ENCODE measurements at regions not wholly inside any gene's neighbourhood (a gene's known extent, or its start where the extent isn't known, plus 50 kb on each side); places are given as distances from the start of the nearest gene placed in this dataset.

DNA sequence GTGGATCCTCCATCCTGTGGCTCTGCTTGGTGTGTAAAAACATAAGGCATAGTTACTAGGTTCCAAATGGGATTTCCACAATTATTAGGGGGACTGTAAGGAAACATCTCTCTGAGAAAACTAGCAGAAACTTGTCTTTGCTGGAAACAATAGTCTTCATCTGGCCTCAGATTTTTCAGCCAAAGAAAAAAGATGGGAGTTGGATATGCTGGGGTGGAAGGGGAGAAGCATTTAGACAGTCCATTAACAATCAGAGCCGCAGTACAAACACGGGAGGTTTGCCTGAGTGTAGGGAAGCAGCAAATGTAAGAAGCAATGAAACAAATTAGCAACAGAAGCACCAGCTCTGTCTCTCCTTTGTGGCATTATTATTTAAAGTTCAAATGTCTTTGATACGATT, 402.7 kb upstream of the ZNF608 start:
- TF ChIP-seq, protein P1, sequence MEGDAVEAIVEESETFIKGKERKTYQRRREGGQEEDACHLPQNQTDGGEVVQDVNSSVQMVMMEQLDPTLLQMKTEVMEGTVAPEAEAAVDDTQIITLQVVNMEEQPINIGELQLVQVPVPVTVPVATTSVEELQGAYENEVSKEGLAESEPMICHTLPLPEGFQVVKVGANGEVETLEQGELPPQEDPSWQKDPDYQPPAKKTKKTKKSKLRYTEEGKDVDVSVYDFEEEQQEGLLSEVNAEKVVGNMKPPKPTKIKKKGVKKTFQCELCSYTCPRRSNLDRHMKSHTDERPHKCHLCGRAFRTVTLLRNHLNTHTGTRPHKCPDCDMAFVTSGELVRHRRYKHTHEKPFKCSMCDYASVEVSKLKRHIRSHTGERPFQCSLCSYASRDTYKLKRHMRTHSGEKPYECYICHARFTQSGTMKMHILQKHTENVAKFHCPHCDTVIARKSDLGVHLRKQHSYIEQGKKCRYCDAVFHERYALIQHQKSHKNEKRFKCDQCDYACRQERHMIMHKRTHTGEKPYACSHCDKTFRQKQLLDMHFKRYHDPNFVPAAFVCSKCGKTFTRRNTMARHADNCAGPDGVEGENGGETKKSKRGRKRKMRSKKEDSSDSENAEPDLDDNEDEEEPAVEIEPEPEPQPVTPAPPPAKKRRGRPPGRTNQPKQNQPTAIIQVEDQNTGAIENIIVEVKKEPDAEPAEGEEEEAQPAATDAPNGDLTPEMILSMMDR (IDR thresholded peaks at IDR 0.05; ENCODE audit: extremely low read depth in 1 of 2, insufficient read depth in 1 of 2, low read depth in 1 of 2, low read length in 2 of 2): no peak
- TF ChIP-seq GATA2 (IDR thresholded peaks at IDR 0.05; ENCODE audit: insufficient read depth, insufficient read length, low read depth, low read length) (no peak), EZH2 (IDR thresholded peaks at IDR 0.05; ENCODE audit: borderline replicate concordance, low read depth, low read length, severe bottlenecking) (no peak), JUN (IDR thresholded peaks at IDR 0.05; ENCODE audit: borderline replicate concordance, insufficient read depth, insufficient read length, low read depth) (no peak), MYC (IDR thresholded peaks at IDR 0.05; ENCODE audit: low read depth, low read length) (no peak), POLR2A (IDR thresholded peaks at IDR 0.05; ENCODE audit: low read depth, low read length) (no peak), POLR2AphosphoS5 (IDR thresholded peaks at IDR 0.05; ENCODE audit: insufficient read depth, low read depth, low read length) (no peak)
- TF ChIP-seq, protein P2, sequence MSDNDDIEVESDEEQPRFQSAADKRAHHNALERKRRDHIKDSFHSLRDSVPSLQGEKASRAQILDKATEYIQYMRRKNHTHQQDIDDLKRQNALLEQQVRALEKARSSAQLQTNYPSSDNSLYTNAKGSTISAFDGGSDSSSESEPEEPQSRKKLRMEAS (IDR thresholded peaks at IDR 0.05; ENCODE audit: insufficient read depth, insufficient read length): no peak
- Histone ChIP-seq H3K4me2 (ENCODE audit: insufficient read depth, low read length) (no peak overlapping the region), H3K9ac (replicated peaks; ENCODE audit: extremely low read depth, insufficient read depth, low read length) (no peak overlapping the region), H3K27me3 (ENCODE audit: control insufficient read depth in 2 of 2, insufficient read depth in 2 of 2, low read length in 2 of 2) (no peaks in the 10 kb centered on the region), H3K9me1 (replicated peaks; ENCODE audit: control insufficient read depth, extremely low read depth, insufficient read depth, low read length) (no peaks in the 10 kb centered on the region), H2AFZ (ENCODE audit: low read depth, low read length) (no peak overlapping the region), H3K4me1 (ENCODE audit: control insufficient read depth, extremely low read depth, insufficient read depth, low read length) (peaks cover 5% of the 10 kb centered on the region), H3K27ac (ENCODE audit: insufficient read depth, low read depth, low read length) (no peak overlapping the region), H3K36me3 (ENCODE audit: control insufficient read depth in 2 of 2, extremely low read depth in 1 of 2, insufficient read depth in 2 of 2, low read length in 2 of 2) (no peaks in the 10 kb centered on the region), H3K79me2 (ENCODE audit: control insufficient read depth, insufficient read depth, low read length) (no peaks in the 10 kb centered on the region), H3K9me3 (replicated peaks; ENCODE audit: control insufficient read depth, insufficient read depth, low read length) (no peaks in the 10 kb centered on the region), H3K4me3 (replicated peaks in 1 of 3; ENCODE audit: insufficient read depth in 1 of 3, low read depth in 1 of 3, low read length in 3 of 3) (no peak overlapping the region), H4K20me1 (replicated peaks; ENCODE audit: control insufficient read depth, extremely low read depth, insufficient read depth, low read length) (no peaks in the 10 kb centered on the region)
- intact Hi-C loops (cut with micrococcal nuclease): no loop called here
- dilution Hi-C loops (cut with MboI; ENCODE audit: extremely low pct_ligation_motif_present, low sequenced_read_pairs): no loop called here
- FAIRE-seq: no peak
- DNase-seq (ENCODE audit: low read depth, low spot score): no peak
- no TSS peak for BruUV-seq (replicated peaks)
- ChIA-PET POLR2A (no interaction called here), CTCF (no interaction called here)

Measured in endothelial cell of umbilical vein (primary cell).